GM19468 (cell line): ENCODE measurements at regions not wholly inside any gene's neighbourhood (a gene's known extent, or its start where the extent isn't known, plus 50 kb on each side); places are given as distances from the start of the nearest gene placed in this dataset.

ENCODE experiments used
- ATAC-seq: cut with Tn5 transposase; IDR thresholded peaks from one replicate; pipeline ENCODE4 v1.9.1; 2021; ENCODE audit warnings: mild to moderate bottlenecking, moderate library complexity, moderate number of reproducible peaks; ENCODE audit not compliant: unreplicated experiment; ENCODE audit errors: extremely low read depth

- no peak for ATAC-seq
Observed at GRCh38 chr5:86765778-86766502, 148.2 kb downstream of the COX7C start.

- ATAC-seq: no peak
Observed at GRCh38 chr5:86768699-86769202, 151.0 kb downstream of the COX7C start.

- ATAC-seq: no peak
Observed at GRCh38 chr5:86780018-86780417, 162.3 kb downstream of the COX7C start.

- no peak for ATAC-seq
Observed at GRCh38 chr5:86786955-86787354, 169.2 kb downstream of the COX7C start.

- ATAC-seq: no peak
Observed at GRCh38 chr5:86795659-86796058, 177.9 kb downstream of the COX7C start.

GRCh38 chr5:86797677-86798076 is 179.9 kb downstream of the COX7C start:
- no peak for ATAC-seq

GRCh38 chr5:86806206-86806605 is 188.5 kb downstream of the COX7C start:
- no peak for ATAC-seq

- ATAC-seq: no peak
Observed at GRCh38 chr5:86807046-86808031, 189.6 kb downstream of the COX7C start.

- ATAC-seq: no peak
Observed at GRCh38 chr5:86814315-86814714, 196.6 kb downstream of the COX7C start.

GRCh38 chr5:86814907-86815306 is 197.2 kb downstream of the COX7C start:
- ATAC-seq: no peak

GRCh38 chr5:86824637-86825036 is 206.9 kb downstream of the COX7C start:
- no peak for ATAC-seq

GRCh38 chr5:86831128-86831527 is 213.4 kb downstream of the COX7C start:
- ATAC-seq: no peak

GRCh38 chr5:86833868-86834267 is 216.1 kb downstream of the COX7C start:
- ATAC-seq: no peak

GRCh38 chr5:86837610-86838009 is 219.9 kb downstream of the COX7C start:
- ATAC-seq: no peak

GRCh38 chr5:86838083-86838482 is 220.3 kb downstream of the COX7C start:
- no peak for ATAC-seq

GRCh38 chr5:86841000-86841644 is 223.4 kb downstream of the COX7C start:
- ATAC-seq: no peak

- no peak for ATAC-seq
Observed at GRCh38 chr5:86858442-86858841, 240.7 kb downstream of the COX7C start.

GRCh38 chr5:86861512-86861911 is 243.8 kb downstream of the COX7C start:
- ATAC-seq: no peak

GRCh38 chr5:86862093-86862492 is 244.4 kb downstream of the COX7C start:
- ATAC-seq: no peak

GRCh38 chr5:86864051-86864450 is 246.3 kb downstream of the COX7C start:
- ATAC-seq: no peak
